K562 (cell line): ENCODE measurements at regions not wholly inside any gene's neighbourhood (a gene's known extent, or its start where the extent isn't known, plus 50 kb on each side); places are given as distances from the start of the nearest gene placed in this dataset.

Source experiments
- ATAC-seq: fragments of 200-7000 bp; cut with Tn5 transposase; 3 replicates; pipeline ENCODE4 v1.9.1; 2020; ENCODE audit warnings: moderate library complexity
- BruUV-seq: library from RNA; stranded (reverse); fragments of 400-500 nt; replicated peaks from 2 replicates; lab custom pipeline; 2021; lab: Mats Ljungman, UMichigan
- CTCF ChIA-PET: fragments of 300-600 bp; formaldehyde crosslinking; extraction: SDS; loops from one replicate; lab custom pipeline; 2021; ENCODE audit warnings: low intra/inter-chr PET ratio; lab: Yijun Ruan, JAX
- POLR2A ChIA-PET: fragments of 300-600, 350-650 bp; sonication (Branson Sonifier 250); formaldehyde crosslinking; extraction: SDS; loops from one replicate; lab custom pipeline; 2021; ENCODE audit warnings: antibody characterized with exemption, inconsistent platforms; lab: Yijun Ruan, JAX
- DNase-seq, 4 experiments: peaks; one replicate each; pipeline versions ENCODE4 v3.0.0 to v3.0.0-alpha.2; 2011 to 2018; ENCODE audit warnings: low spot score in 3 of 4, mixed read lengths in 3 of 4; ENCODE audit errors: extremely low read depth in 1 of 4
- FAIRE-seq: peaks from 2 replicates; lab custom pipeline; 2011; peaks lifted over from hg19 to GRCh38; lab: Jason Lieb, UNC
- H2AFZ ChIP-seq: 2 replicates; pipeline ENCODE4 v1.6.0; 2011; ENCODE audit warnings: low read depth, low read length, control low read depth, inconsistent platforms
- H3K27ac ChIP-seq: fragments of 200-600 bp; 3 replicates; pipeline ENCODE4 v1.8.0; 2011; ENCODE audit warnings: low read depth, mild to moderate bottlenecking, control low read depth, inconsistent platforms, low read length, moderate library complexity, mixed read lengths; ENCODE audit errors: extremely low read depth
- H3K27me3 ChIP-seq, 2 experiments: fragments of 300-600 bp in 1 of 2; 2 replicates in 1 of 2; 3 replicates in 1 of 2; pipeline versions ENCODE4 v1.6.0 to v1.8.0; 2011; ENCODE audit warnings: inconsistent platforms in 2 of 2, low read length in 2 of 2, mild to moderate bottlenecking in 1 of 2, mixed read lengths in 1 of 2, moderate library complexity in 1 of 2; ENCODE audit not compliant: control insufficient read depth in 2 of 2, insufficient read depth in 2 of 2
- H3K36me3 ChIP-seq: fragments of 300-600 bp; 3 replicates; pipeline ENCODE4 v1.8.0; 2011; ENCODE audit warnings: mild to moderate bottlenecking, low read length, inconsistent platforms; ENCODE audit not compliant: control insufficient read depth, insufficient read depth
- H3K4me1 ChIP-seq, 2 experiments: fragments of 200-600 bp in 1 of 2; replicated peaks in 1 of 2; 2 replicates in 1 of 2; 3 replicates in 1 of 2; pipeline versions ENCODE4 v1.5.1 to v1.8.0; 2011; ENCODE audit warnings: inconsistent platforms in 2 of 2, low read length in 2 of 2, mild to moderate bottlenecking in 1 of 2, mixed read lengths in 1 of 2, moderate library complexity in 1 of 2; ENCODE audit not compliant: control insufficient read depth in 2 of 2, insufficient read depth in 2 of 2
- H3K4me2 ChIP-seq: 2 replicates; pipeline ENCODE4 v1.6.1; 2011; ENCODE audit warnings: low read length, control low read depth, inconsistent platforms, mixed read lengths; ENCODE audit not compliant: insufficient read depth
- H3K4me3 ChIP-seq: fragments of 200-600 bp; sonication (generic), shearing (Covaris generic); 2 replicates; pipeline ENCODE4 v1.5.1; 2016; ENCODE audit warnings: control low read depth, inconsistent platforms
- H3K79me2 ChIP-seq: fragments of 200-600 bp; 3 replicates; pipeline ENCODE4 v1.8.0; 2011; ENCODE audit warnings: low read length, inconsistent platforms; ENCODE audit not compliant: control insufficient read depth, insufficient read depth
- H3K9ac ChIP-seq, 2 experiments: 2 replicates each; pipeline versions ENCODE4 v1.6.0 to v1.6.1; 2011; ENCODE audit warnings: low read depth in 2 of 2, low read length in 2 of 2, control low read depth in 1 of 2, inconsistent platforms in 1 of 2, mild to moderate bottlenecking in 1 of 2, mixed read lengths in 1 of 2; ENCODE audit not compliant: insufficient read depth in 1 of 2
- H3K9me1 ChIP-seq: one replicate; pipeline ENCODE4 v1.6.0; 2011; ENCODE audit warnings: inconsistent platforms, mild to moderate bottlenecking, low read length, moderate library complexity; ENCODE audit not compliant: control insufficient read depth, insufficient read depth
- H3K9me3 ChIP-seq: replicated peaks from 2 replicates; pipeline ENCODE4 v1.5.1; 2011; ENCODE audit warnings: low read depth, low read length, inconsistent platforms; ENCODE audit not compliant: control insufficient read depth, insufficient read depth
- H4K20me1 ChIP-seq: replicated peaks from 2 replicates; pipeline ENCODE4 v1.6.1; 2011; ENCODE audit warnings: low read length, inconsistent platforms, mixed read lengths; ENCODE audit not compliant: control insufficient read depth, insufficient read depth
- AFF1 ChIP-seq, 2 experiments: fragments of 450-650 bp; IDR thresholded peaks; 2 replicates each; pipeline ENCODE4 v1.6.1; 2018; ENCODE audit warnings: mild to moderate bottlenecking in 2 of 2, low read depth in 1 of 2; ENCODE audit not compliant: partially characterized antibody in 2 of 2
- MXD1 ChIP-seq: fragments of 250-450 bp; sonication (Bioruptor Pico); IDR thresholded peaks from 2 replicates; pipeline ENCODE4 v1.8.0; 2021; ENCODE audit warnings: borderline replicate concordance, mild to moderate bottlenecking, moderate library complexity; ENCODE audit not compliant: poor library complexity, severe bottlenecking
- ZFP30 ChIP-seq: fragments of 250-450 bp; sonication (Bioruptor Pico); IDR thresholded peaks from 2 replicates; pipeline ENCODE4 v1.8.0; 2022; ENCODE audit warnings: moderate library complexity, mild to moderate bottlenecking, inconsistent platforms, borderline replicate concordance
- ZNF12 ChIP-seq: sonication (generic); formaldehyde crosslinking; IDR thresholded peaks from 2 replicates; pipeline ENCODE4 v1.4.0; 2020; ENCODE audit warnings: mild to moderate bottlenecking, missing genetic modification reagents
- WGBS: fragments of 100-300 bp; shearing (Covaris generic); methylation state at CpG from one replicate; pipeline ENCODE4 v1.1.6; 2016; ENCODE audit warnings: low coverage, mixed read lengths; ENCODE audit not compliant: insufficient coverage; ENCODE audit errors: missing lambda C conversion rate; 5-methylcytosine and 5-hydroxymethylcytosine counted together
- in situ Hi-C: fragments of 300-500 bp; cut with MboI; formaldehyde crosslinking; loops from 4 replicates; pipeline ENCODE4 v1.15.0; 2018; ENCODE audit warnings: inconsistent platforms, mixed read lengths
- intact Hi-C: fragments of 100-400 bp; cut with micrococcal nuclease; formaldehyde crosslinking; loops from 2 replicates; pipeline ENCODE4 v1.14.2; 2022

GRCh38 chr16:7182510-7183109 is 150.0 kb upstream of the RBFOX1 start (continued):
- peak in 1 of 2 experiments; percentile 35 for TF ChIP-seq AFF1 (IDR thresholded peaks at IDR 0.05; ENCODE audit: low read depth in 1 of 2, partially characterized antibody in 2 of 2)
- TF ChIP-seq ZFP30 (CRISPR knock-in tag) = no peak

GRCh38 chr16:7177875-7178274 is 154.8 kb upstream of the RBFOX1 start:
- no peak overlapping the region for H3K4me2 ChIP-seq
- H3K79me2 ChIP-seq = no peaks in the 10 kb centered on the region
- CTCF ChIA-PET = no interaction called here
- no peak for DNase-seq
- no peaks in the 10 kb centered on the region for H3K9me3 ChIP-seq
- no peak overlapping the region for H3K27ac ChIP-seq
- no peaks in the 10 kb centered on the region for H3K36me3 ChIP-seq
- no peaks in the 10 kb centered on the region for H3K27me3 ChIP-seq
- peak; percentile 68; the same call in 1 of the 2 replicates for TF ChIP-seq ZNF12 (CRISPR knock-in tag)
- TF ChIP-seq MXD1 (CRISPR knock-in tag) = no peak
- H4K20me1 ChIP-seq = 0 out of 2 replicates have a peak, but pooled peaks cover 3% of the 10 kb centered on the region
- POLR2A ChIA-PET = no interaction called here
- H2AFZ ChIP-seq = no peak overlapping the region
- intact Hi-C loops = no loop called here
- no peak for FAIRE-seq
- BruUV-seq = no TSS peak
- 6% methylated on average over 2 of the region's 2 CpGs for WGBS
- in situ Hi-C loops = no loop called here
- no peak overlapping the region for H3K4me3 ChIP-seq
- H3K4me1 ChIP-seq = no peaks in the 10 kb centered on the region
- no peak for ATAC-seq
- no peaks in the 10 kb centered on the region for H3K9me1 ChIP-seq
- no peak overlapping the region for H3K9ac ChIP-seq
